SK-N-SH (cell line): ENCODE measurements at regions not wholly inside any gene's neighbourhood (a gene's known extent, or its start where the extent isn't known, plus 50 kb on each side); places are given as distances from the start of the nearest gene placed in this dataset.

Experiments used
- CHD2 ChIP-seq: fragments of 150-350 bp; IDR thresholded peaks from 2 replicates; pipeline ENCODE4 v1.6.1; 2018; ENCODE audit warnings: low read length; ENCODE audit not compliant: partially characterized antibody
- CTCF ChIP-seq: fragments of 200-600 bp; sonication (generic); IDR thresholded peaks from 2 replicates; pipeline ENCODE4 v1.6.1; 2017; ENCODE audit warnings: antibody characterized with exemption, mild to moderate bottlenecking, moderate library complexity
- FOXJ3 ChIP-seq: sonication (generic); formaldehyde crosslinking; IDR thresholded peaks from 2 replicates; pipeline ENCODE4 v1.5.1; 2020; ENCODE audit warnings: mild to moderate bottlenecking, missing genetic modification reagents
- MXI1 ChIP-seq: IDR thresholded peaks from 2 replicates; pipeline ENCODE4 v1.6.1; 2012; ENCODE audit warnings: mild to moderate bottlenecking, low read depth, low read length, improper control_type of control experiment
- RAD21 ChIP-seq: IDR thresholded peaks from 2 replicates; pipeline ENCODE4 v1.6.1; 2012; ENCODE audit warnings: mild to moderate bottlenecking, low read length
- TAF1 ChIP-seq: IDR thresholded peaks from 2 replicates; pipeline ENCODE4 v1.6.1; 2012; ENCODE audit warnings: low read depth, mild to moderate bottlenecking, low read length, moderate library complexity, borderline replicate concordance
- TCF12 ChIP-seq: IDR thresholded peaks from 2 replicates; pipeline ENCODE4 v1.4.0; 2012
- USF2 ChIP-seq: fragments of 150-350 bp; IDR thresholded peaks from 2 replicates; pipeline ENCODE4 v1.6.1; 2017; ENCODE audit warnings: antibody characterized with exemption, low read length, low read depth, borderline replicate concordance
- YY1 ChIP-seq: IDR thresholded peaks from 2 replicates; pipeline ENCODE4 v1.4.0; 2012; ENCODE audit warnings: low read depth, mild to moderate bottlenecking

- no peak for TF ChIP-seq CTCF
- TF ChIP-seq RAD21, result no peak
- TF ChIP-seq YY1, result no peak
- TF ChIP-seq FOXJ3 (CRISPR knock-in tag), result no peak
- TF ChIP-seq MXI1, result no peak
- no peak for TF ChIP-seq USF2
- TF ChIP-seq TCF12, result no peak
- TF ChIP-seq TAF1, result no peak
- TF ChIP-seq CHD2, result no peak
Measured at GRCh38 chr2:19218166-19218565, 140.3 kb downstream of the OSR1 start.
